ENCODE measurements at regions not wholly inside any gene's neighbourhood (a gene's known extent, or its start where the extent isn't known, plus 50 kb on each side); places are given as distances from the start of the nearest gene placed in this dataset.
"Not testable (repeated sequence)": the region's sequence is repeated elsewhere in the genome, so short reads cannot be mapped to it uniquely, and the experiment has no call there.

DNA sequence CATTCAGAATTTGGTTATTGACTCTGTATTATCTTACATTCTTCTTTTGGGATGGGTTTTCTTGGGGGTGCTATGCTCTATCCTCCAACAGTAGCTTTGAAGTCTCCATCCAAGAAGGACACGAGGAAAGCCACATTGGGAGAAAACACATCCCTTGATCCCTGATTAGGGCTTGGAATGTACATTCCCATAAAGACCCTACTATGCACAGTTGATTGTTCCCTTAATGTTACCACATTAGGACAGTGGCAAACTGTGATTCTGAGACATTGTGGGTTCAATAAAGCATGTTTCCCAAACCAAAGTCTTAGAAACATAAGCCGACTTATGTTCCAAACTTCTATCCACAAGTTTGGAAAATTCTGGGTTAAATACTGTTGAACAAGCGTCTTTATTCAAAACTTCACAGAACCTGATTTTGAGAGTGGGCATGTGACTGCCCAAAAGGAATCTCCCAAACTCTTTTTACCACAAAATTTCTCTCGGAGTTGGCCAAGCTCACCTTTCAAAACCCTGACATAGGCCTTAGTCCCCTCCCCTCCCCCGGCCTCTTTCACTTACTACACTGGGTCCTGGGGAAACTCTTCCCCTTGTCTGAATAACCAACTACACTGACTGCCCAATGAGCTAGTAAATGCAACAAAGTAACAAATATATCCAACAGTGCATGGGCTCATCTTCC, 177.0 kb upstream of the KAZN start:
- DNase-seq: no peak

DNA sequence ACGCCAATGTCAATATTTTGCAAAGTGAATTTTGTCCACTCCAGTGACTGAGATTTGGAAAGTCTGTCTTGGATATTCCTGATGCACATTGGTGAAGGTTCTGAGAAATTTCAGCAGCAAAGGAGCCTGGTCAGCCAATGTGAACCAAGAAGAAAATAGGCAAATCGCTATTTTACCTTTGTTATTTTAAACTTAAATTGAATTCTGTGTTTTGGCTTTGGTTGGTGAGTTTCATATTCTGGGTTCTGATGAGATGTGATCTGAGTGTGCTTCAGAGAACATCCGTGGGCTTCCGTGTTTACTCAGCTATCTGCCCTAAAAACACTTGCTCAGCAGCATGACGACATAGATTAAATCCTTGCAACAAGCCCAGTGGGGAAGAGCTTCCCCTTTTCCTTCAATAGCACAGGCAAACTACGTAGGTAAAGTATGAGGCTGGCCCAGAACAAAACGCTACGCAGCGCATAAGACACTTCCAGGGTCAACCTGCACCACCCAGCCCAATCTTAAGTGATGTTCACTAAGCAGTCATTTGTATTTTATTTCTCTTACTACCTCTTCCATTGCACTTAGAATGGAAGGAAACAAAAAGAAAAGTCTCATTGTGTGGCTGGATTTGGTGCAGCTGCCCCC, 176.4 kb upstream of the KAZN start:
- DNase-seq: no peak

DNA sequence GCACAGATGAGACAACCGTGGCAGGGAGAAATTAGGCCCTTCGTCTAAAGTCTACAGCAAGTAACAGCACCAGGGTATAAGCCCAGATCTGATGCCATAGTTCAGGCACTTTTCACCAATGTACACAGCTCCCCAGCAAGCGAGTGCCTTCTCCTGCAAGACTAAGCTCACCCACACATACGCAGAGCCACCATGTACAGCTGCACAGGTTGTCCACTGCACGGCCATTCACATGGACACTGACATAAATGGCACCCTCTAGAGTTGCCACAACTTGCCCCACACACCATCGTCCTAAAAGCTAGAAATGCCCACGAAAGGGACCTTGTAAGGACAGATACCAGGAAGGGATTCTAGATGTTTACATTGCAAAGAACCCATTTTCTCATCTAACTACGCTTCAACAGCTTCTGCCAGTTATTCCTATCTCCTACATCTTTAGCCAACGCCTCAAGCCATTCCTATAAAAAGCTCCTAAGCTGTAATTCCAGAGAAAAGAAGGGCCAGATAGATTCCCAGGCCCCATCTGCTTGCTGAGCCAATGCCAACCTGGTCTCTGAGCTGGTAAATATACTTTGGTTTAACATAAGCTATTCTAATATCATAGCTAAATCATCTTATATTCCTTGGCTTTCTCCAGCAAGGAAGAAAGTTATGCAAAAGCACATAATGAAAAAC, 174.0 kb upstream of the KAZN start:
- no peak for DNase-seq

DNA sequence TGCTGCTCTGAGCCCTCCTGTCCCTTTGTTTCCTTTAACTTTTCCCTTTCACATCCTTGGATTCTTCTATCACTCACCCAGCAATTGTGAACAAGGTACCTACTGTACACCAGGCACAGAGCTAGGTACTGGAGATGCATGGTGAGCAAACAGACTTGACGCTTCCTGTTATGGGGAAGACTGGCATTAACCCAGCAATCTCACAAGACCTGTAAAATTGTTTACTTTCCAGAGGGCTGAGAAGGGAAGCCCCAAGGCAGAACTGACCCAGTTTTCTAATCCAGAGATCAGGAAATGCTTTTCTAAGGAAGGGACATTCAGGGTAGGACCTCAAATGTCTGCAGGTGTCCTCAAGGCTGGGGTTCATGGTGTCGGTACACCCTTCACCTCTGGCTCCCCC, 171.6 kb upstream of the KAZN start:
- DNase-seq: no peak

DNA sequence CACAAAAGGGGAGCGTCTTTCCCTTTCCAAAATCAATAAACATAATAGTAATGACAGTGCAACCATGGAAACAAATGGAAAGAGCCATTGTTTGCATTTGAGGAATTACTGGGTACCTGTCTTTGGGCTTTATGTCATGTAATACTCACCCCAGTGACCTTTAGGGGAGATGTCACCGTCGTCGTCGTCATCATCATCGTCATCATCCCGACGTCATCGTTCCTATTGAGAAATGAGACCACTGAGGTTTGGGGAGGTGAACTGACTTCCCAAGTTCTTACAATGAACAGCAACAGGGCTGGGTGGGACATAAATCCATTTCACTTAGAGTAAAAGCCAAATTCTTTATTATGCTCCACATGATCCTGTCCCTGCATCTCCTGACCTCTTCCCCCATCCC, 168.9 kb upstream of the KAZN start:
- DNase-seq: no peak

DNA sequence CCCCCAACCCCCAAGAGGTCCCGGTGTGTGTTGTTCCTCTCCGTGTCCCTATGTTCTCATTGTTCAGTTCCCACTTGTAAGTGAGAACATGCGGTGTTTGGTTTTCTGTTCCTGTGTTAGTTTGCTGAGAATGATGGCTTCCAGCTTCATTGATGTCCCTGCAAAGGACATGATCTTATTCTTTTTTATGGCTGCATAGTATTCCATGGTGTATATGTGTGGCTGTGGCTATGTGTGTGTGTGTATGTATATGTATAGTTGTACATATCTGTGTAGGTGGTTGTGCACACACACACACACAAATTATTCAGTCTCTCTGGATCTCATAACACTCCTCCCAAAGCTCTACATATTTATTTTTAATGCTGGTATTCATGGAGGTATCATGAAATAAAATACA, 165.8 kb upstream of the KAZN start:
- not testable (repeated sequence) for DNase-seq

DNA sequence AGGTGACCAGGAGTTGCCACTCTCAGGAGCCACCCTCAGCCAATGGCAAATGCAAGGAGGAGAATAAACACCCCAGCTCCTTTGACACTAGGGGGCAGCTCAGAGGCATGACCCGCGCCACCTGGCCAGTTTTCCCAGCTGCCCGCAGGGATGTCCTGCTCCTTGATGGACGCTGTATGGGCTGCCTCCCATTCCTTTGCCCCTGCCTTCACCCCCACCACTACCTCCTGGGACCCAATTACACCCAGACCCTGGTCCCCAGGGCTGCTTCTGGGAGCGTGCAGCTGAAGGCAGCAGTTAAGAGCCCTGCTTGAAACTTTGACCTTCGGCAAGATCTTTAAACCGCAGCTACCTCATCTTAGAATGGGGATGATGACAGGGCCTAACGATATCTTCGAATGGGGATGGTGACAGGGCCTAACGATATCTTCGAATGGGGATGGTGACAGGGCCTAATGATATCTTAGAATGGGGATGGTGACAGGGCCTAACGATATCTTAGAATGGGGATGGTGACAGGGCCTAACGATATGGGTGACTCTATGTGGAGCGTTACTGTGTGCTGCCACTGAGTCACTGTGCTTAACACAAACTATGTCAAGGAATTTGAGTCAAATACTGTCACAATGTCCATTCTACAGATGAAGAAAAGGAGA, 163.0 kb upstream of the KAZN start:
- no peak for DNase-seq

DNA sequence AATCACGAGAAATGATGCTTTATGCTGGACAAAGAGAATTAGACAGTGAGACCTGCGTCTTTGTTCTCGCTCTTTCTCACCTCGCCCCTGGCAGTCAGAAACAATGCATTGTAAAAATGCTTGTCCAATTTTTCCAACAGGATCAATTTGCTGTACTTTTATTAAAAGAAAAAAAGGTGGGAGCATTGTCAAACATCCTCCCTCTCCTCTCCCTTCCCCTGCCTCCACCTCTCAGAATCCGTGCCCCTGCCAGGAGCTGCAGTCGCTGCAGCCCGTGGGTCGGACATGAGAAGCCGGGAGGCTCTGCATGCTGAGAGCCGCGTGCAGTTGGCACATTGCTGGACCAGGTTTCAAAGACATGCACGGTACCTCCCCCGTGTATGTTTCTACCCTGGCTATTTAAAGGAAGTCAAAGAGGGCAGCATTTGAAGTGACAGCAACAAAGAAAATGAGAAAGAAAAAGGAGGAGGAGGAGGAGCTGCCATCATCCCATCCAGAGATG, 161.0 kb upstream of the KAZN start:
- DNase-seq: no peak

DNA sequence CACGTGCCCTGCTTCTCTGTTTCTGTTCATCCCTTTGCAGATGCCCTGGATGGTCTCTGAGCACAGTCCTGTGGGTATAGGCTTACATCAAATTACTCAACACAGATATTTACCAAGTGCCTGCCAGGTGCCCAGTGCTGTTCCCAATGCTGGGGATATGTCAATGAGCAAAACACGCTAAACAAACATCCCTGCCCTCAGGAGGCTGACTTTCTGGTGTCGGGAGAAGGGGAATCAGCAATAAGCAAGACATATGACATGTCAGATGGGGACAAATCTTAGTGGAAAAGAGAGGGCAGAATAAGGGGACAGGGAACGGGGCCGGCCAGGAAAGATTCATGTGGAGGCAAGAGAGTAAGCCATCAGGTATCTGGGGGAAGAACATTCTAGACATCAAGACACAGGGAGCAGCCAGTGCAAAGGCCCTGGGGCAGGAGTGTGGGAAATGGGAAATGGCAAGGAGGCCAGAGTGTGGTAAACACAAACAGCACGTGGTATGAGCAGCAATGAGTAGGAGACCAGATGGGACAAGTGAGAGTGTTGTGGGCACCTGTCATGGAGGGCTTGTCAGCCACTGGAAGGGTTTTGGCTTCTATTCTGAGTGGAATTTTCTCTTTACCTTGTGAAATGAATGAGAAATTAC, 160.2 kb upstream of the KAZN start:
- no peak for DNase-seq

DNA sequence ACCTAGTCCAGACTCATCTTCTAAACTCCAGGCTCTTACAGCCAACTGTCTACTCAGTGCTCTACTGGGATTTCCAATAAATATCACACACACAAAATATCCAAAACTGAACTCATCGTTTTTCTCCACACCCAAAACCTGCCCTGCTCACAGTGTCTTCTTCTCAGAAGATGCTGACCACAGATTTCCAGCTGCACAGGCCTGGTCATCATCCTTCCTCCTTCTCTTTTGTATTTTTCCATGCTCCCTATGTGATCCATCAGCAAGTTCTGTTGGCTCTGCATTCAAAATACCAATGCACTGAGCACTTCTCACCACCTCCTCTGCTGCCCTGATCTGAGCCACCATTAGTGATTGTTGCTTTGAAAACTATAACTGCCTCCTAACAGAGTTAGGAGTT, 159.5 kb upstream of the KAZN start:
- DNase-seq: no peak

DNA sequence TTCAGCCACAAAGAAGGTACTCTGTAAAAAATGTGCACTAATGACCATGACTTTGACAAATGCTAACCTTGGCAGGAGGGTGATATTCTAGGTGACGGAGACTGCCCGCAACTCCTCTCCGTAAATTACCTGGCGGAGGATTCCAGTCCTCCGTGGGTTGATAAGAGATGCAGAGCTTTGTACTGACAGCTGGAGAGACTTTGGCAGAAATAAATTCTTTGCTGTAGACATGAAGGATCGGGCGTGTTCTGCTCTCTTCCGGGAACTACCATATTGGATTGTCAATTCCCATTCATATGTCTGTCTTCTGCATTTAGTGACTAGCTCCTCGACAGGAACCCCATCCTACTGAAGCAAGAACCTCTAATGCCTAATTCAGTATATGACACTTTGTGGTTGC, 158.3 kb upstream of the KAZN start:
- no peak for DNase-seq

DNA sequence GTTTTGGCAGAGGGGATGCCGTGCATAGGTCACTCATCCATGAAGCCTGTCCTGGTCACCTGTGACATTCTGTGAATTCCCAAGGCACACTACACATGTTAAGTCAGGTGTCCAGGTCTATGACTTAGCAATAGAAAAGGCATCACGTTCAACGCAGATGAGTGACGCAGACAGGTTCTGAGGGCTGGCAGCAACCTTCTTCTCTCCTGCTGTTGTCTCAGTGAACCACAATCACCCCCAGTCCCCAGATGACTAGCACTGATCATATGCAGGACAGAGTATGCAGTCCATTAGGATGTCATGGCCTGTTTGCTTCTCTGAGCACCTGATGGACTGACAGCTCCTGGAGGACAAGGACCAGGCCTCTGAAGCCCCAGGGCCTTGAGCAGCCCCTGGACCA, 157.8 kb upstream of the KAZN start:
- DNase-seq: no peak

DNA sequence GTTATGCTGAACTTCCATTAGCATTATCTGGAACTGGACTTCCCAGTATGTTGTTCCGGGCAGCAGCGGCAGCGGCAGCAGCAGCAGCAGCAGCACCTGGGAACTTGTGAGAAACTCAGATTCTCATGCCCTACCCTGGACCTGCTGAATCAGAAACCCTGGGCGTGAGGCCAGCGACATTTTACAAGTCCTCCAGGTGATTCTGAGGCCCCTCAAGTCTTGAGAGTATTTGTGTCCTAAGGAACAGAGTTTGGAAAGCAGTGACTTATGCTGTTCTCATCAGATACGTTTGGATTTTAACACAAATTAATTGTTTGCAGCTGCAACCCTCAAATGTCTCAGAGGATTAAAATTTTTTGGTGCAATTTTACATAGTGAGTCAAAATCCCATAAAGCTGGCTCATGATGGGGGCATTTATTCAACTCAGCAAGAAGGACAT, 157.2 kb upstream of the KAZN start:
- no peak for DNase-seq

DNA sequence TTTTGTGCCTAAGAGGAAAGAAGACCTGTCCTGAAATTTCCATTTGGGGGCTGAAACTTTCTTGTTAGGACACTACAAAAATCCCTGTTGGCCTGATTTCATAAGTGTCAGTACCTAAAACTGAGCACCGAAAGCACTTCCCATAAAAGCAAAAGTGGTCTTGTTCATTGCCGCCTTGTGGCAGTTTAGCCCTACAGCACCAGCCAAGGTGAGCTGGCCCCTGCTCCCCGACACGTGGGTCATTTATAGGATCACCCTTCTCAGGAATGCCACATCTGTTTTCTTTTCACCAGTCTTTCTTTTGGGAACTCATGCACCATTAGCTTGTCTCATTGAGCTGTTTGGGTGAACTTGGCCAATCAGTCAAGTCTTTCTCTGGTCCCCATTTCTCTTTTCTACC, 155.8 kb upstream of the KAZN start:
- no peak for DNase-seq

DNA sequence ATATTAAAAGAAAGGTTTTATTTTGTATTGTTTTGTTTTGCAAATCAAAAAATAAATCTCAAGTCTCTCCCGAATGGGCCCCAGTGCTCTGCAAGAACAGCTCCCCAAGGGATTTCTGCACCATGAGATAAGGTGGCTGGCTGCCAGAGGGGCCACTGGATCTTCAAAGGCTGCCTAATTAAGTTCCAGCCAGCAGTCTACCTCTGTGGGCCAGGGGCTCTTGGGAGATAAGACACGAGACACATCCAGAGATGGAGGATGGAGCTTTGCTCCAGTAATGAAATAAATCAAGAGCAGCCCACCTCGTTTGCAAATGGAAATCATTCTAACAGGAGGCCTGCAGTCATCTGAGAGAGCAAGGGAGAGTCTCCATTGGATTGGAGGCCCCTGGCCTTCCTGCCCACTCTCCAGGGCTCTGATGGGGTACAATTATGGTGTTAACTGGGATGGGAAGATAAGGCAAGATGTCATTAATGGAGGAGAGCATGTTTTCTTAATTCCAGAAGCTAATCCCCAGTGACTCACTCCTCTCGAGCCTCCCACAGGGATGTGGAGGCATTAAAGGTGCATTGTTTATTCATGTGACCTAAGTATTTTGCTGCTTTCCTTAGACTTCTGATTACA, 155.2 kb upstream of the KAZN start:
- no peak for DNase-seq

DNA sequence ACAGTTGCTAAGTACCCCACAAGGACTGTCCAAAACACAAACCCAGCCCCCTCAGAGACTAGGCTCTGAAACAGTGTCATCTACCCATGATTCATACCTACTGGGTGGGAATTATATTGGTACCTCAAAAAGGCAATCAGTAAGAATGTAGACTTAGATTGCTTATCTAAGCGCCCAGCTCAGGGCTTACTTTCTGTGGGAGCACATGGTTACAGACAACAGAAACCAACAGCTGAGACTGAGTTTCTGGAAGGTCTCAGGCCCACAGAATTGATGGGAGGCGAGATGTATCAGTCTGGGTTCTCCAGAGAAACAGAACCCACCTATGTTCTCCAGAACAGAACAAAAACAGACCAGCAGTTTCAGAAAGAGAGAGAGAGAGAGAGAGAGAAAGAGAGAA, 147.3 kb upstream of the KAZN start:
- no peak for DNase-seq

DNA sequence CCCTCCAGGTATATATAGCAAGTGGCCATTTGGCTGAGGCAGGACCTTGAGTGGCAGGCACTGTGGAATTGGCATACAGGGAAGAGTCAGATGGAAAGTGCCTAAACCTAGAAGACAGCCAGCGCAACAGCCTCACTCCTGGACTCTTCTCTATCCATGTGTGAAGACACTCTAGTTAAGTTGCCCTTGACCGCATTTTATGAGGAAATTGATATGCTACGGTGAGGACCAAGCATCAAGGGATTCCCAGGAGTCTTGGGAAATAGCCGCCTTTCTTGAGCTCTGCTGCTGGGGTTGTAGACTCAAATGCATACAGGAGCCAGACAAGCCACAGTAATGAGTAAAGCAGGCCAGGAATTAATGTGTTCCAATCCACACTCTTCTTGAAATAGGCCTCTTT, 145.9 kb upstream of the KAZN start:
- peak; percentile 6 for DNase-seq

DNA sequence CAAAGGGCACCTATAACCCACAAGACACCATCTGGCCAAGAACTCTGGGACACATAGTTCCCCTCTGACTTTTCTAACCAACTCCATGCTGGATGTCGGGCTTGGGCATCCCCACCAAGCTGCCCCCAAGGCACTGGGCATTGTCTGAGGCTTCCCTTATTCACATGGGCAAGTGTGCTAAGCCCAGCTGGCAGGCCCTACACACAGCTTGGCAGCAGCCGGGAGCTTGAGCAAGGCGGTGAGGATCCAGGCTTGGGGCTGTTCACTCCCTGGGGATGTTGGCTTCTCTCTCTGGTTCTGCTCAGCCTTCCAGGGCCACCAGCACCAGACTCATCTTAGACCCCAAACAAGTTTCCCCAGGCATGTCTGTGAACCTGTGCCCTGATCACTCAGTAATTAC, 138.3 kb upstream of the KAZN start:
- DNase-seq: no peak

DNA sequence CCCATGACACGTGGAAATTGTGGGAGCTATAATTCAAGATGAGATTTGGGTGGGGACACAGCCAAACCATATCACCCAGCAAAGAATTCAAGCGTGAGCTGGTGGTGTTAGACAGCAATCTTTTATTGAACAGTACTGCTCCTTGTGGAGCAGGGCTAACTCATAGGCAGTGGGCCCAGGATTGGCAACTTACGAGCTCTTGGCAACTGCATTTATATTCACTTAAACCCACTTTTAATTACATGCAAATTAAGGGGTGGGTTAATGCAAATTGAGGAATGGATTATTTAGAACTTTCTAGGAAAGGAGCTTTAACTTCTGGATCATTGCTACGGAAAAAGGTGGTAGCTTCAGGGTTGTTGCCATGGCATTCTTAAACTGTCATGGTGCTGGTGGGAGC, 135.6 kb upstream of the KAZN start:
- no peak for DNase-seq

DNA sequence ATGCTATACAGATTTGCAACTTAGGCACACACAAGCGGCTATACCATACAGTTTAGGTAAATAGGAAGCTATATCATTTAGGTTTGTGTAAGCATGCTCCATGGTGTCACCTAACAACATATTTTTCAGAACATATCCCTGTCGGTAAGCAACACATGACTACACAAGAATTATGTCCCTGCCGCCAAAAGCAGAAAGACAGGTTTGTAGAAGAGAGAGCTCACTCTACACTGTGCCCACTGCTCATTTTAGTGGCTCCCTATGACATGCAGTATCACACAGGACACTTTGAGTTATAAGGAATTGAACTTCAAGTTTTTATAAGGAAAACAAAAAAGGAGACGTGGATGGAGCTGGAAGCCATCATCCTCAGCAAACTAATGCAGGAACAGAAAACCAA, 132.5 kb upstream of the KAZN start:
- DNase-seq: no peak

DNA sequence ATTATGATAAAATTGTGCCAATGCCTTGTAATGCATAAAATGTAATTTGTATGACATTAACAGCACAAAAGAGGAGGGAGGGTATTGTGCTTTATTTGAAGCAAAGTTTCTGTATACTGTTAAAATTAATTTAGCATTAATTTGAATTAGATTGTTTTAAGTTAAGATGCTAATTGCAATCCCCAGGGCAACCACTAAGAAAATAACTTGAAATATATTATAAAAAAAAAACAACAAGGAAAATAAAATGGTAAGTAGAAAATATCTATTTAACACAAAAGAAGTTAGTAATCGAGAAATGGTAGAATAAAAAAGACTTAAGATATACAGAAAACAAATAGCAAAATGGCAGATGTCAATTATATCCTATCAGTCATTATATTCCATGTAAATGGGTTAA, 131.4 kb upstream of the KAZN start:
- no peak for DNase-seq

DNA sequence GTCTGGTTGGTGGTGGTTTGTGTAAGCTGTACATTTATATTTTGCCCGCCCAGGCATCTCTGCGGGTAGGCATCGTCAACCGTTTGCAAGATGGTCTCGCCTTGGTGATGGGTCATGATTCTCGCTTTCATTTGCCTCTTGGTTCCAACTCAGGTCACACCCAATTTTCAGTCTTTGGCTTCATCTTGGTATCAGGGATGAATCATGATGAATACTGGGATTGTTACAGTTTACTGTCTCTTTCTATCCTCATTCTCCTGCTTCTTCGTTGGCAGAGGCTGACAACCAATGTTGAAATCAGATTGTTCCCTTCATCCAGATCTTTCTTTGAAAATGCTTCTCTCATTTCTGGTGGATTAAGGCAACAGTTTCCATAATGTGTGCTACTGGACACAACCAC, 129.7 kb upstream of the KAZN start:
- no peak for DNase-seq

DNA sequence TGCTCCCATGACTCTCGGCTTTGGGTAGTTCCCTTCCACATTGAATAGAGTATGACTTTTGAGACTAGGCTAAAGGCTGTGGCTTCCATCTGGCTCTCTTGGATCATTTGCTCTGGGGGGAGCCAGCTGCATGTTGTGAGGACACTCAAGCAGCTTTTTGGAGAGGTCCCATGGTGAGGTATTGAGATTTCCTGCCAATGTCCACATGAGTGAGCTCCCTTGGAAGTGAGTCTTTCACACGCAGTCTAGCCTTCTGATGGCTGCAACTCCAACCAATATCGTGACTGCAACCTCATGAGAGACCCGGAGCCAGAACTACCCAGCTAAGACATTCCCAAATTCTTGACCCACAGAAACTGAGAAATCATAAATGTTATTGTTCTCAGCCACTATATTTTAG, 127.7 kb upstream of the KAZN start:
- DNase-seq: no peak
